ENCODE measurements at regions not wholly inside any gene's neighbourhood (a gene's known extent, or its start where the extent isn't known, plus 50 kb on each side); places are given as distances from the start of the nearest gene placed in this dataset.

DNA sequence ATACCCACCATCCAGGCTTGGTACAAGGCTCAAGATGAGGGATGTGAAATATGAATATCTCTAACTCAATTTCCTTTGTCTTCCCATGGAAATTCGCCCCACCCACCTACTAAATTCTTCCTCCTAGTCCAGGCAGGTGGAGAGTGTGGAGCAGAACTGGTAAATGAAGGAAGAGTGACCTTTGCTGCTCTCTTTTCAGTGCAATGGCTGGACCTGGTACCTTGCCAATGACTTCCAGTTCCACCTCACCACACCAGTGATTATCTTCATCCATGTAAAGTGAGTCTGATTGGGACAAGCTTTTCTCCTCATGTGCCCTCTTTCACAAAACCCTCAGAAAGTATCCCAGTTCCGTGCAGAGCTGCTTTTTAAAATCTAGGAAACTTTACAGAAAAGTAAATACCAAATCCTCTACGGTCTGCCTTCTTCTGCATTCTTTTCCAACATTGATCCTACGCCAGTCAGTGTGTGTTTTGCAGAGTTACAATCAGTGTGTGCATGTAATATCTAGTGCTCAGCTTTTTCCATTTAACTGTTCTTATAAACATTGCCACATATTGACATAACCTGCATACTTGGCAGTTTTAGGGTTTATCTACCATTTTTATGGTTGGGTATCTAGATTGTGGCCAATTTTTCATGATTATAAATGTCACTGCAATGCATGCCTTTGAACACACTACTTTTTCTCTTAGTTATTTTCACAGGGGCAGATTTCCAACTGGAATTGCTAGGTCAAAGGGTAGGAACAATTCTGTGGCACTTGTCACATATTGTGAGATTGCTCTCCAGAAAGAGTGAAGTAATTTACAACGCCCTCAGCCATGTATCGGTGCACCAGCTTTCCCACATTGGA is 86.5 kb upstream of the SEC11C start:
- no peak for TF ChIP-seq CTCF (conservative IDR thresholded peaks at IDR 0.05; ENCODE audit: low read depth, low read length)
- no peak overlapping the region for H3K4me3 ChIP-seq (ENCODE audit: low read depth, low read length)
- DNase-seq (ENCODE audit: low read depth): no peak

GRCh38 chr18:59054496-59055287 is 85.0 kb upstream of the SEC11C start:
- no peak for TF ChIP-seq CTCF (conservative IDR thresholded peaks at IDR 0.05; ENCODE audit: low read depth, low read length)
- no peak for DNase-seq (ENCODE audit: low read depth)
- H3K4me3 ChIP-seq (ENCODE audit: low read depth, low read length): no peak overlapping the region

DNA sequence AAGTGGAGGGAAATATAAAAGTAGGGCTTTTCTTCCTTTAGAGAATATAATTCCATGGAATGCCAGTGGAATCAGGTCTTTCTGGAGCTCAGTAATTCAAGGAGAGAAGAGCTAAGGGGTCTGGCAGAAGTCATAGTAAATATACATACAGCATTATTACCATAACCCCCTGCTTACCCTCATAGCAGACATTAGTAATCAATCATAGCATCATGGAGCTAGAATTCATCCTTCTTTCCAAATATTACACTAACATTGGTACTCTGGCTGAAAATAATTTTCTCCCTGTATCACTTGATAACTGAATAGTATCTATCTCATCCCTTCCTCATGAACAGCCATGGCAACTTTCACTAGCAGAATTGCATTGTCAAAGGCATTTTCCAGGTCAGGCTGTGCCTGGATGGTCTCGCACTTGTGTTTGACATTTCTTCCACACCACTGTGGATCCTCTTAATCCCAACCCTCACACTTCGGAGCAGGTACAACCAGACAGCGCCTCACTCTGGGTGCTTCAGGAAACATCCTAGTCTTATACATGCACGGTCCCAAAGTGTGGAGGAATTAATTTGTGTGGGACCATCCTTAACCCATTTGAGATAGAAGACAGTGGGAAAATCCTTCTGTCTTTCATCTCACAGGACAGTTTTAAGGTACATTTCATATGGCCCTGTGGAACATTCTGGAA is 84.2 kb upstream of the SEC11C start:
- peak; percentile 49 for TF ChIP-seq CTCF (conservative IDR thresholded peaks at IDR 0.05; ENCODE audit: low read depth, low read length)
- DNase-seq (ENCODE audit: low read depth): no peak
- H3K4me3 ChIP-seq (ENCODE audit: low read depth, low read length): no peak overlapping the region

DNA sequence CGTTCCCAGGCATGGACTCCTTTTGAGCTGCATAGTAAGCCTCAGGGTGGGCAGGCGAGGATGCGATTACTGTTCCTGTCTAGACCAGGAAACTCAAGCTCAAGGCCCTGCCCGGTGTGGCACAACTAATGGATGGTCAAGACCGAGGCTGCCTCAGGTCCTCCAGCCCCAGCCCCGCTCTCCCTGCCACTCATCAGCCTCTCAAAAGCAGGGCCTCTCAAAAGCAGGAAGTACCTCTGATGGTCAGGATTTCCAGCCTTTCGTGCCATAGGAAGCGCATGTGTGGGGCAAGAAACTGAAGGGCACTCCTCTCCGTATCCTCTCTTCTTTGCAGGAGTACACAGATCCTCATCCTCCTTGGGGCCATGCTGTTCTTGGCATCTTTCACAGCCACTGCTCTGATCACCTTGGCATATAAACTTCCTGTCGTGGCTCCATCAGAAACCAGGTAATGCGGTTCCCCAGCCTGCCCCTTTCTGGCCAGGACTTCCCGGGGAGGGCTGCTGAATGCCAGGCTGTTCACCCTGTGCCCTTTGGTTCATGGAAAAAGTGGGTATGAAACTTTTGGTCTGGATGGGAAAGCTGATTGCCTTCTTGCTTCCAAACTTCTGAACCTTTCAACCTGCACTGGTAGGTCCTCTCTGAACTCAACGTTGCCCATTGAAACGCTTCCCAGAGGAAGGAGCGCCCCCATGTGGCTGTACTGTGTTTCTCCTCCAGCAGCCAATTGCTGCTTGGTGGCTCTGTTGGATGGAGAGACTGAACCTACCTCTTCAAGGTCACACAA is 82.8 kb upstream of the SEC11C start:
- no peak for DNase-seq (ENCODE audit: low read depth)
- TF ChIP-seq CTCF (conservative IDR thresholded peaks at IDR 0.05; ENCODE audit: low read depth, low read length): peak; percentile 93
- no peak overlapping the region for H3K4me3 ChIP-seq (ENCODE audit: low read depth, low read length)

GRCh38 chr18:59057493-59057795 is 82.2 kb upstream of the SEC11C start:
- no peak for TF ChIP-seq CTCF (conservative IDR thresholded peaks at IDR 0.05; ENCODE audit: low read depth, low read length)
- no peak for DNase-seq (ENCODE audit: low read depth)

DNA sequence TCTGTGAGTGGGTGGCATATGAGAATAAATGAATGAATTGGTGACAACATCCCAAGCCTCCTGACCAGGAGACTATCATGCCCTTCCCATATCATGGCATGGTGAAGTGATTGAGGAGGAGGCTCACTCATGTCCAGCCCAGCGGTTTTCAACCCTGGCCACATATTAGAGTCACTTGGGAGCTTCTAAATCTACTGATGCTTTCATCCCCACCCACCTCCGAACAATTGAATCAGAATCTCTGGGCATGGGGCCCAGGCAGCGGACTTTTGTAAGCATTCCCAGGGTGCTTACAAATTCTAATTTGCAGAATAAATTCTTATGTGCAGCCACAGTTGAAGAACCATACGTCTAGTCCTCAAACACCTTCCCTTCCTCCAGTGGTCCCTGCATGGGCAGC is 81.7 kb upstream of the SEC11C start:
- DNase-seq (ENCODE audit: low read depth): no peak
- H3K4me3 ChIP-seq (ENCODE audit: low read depth, low read length): no peak overlapping the region
- TF ChIP-seq CTCF (conservative IDR thresholded peaks at IDR 0.05; ENCODE audit: low read depth, low read length): peak; percentile 2

More at GRCh38 chr18:59057493-59057795, 82.2 kb upstream of the SEC11C start:
- H3K4me3 ChIP-seq (ENCODE audit: low read depth, low read length): no peak overlapping the region
